ENCODE measurements at regions not wholly inside any gene's neighbourhood (a gene's known extent, or its start where the extent isn't known, plus 50 kb on each side); places are given as distances from the start of the nearest gene placed in this dataset.
"Not testable (repeated sequence)": the region's sequence is repeated elsewhere in the genome, so short reads cannot be mapped to it uniquely, and the experiment has no call there.

DNA sequence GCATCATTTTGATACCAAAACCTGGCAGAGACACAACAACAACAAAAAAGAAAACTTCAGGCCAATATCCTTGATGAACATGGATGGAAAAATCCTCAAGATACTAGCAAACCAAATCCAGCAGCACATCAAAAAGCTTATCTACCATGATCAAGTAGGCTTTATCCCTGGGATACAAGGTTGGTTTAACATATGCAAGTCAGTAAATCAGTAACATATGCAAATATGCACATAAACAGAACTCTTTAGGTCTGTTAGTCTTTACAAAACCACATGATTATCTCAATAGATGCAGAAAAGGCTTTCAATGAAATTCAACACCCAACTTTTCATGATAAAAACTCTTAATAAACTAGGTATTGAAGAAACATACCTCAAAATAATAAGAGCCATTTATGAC lies 587.5 kb upstream of the CELF4 start:
- DNase-seq (ENCODE audit: low read depth), result not testable (repeated sequence)

DNA sequence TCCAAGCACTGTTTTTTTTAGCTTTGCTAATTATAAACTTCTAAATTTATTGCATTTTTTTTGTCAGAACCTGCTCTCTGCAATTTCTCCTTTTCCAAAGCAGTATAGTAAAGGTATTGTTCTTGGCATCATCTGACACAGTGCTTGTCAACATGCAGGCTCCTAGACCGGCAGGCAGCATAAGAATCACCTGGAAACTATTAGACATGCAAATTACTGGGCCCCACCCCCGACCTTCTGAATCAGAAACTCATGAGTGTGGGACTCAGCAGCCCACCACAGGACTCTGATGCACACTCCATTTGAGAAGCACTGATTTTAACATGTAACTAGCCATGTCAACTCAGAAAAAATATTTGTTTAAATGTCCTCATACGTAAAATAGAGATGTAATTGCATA lies 551.1 kb upstream of the CELF4 start:
- no peak for DNase-seq (ENCODE audit: low read depth)

DNA sequence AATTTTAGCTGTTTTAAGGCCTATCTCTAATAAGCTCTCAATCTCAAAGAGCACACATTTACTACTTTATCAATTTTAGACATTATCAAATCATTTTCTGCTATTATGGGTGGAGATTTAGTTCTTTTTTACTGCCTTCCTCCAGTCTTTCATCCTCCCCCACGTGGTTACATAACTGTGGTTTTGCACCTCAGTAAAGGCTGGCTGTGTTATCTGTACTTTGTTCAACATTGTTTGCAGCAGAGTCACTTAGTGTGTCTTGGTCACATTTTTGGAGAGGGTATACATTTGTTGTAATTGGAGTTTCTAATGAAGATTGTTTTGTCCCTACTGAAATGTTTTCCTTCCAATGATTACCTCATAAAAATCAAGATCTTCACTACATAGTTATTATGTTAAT lies 549.6 kb upstream of the CELF4 start:
- DNase-seq (ENCODE audit: low read depth), result no peak

DNA sequence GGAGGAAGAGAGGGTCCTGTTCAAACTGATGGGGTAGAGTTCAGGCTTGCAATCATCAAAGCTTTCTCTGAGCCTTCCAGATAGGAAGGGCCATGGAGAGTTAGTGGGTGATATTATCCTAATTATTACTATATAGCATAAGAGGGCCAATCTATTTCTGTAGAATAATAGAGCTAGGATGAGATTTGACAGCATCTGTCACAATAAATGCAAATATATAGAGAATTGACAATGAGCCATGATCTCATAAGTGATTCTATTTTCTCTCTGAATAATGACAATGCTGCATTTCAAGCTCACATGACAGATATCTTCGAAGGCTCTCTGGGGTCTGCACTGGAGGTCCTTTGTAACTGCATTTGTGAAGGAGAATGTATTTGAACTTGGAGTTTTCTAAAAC lies 521.9 kb upstream of the CELF4 start:
- DNase-seq (ENCODE audit: low read depth), result no peak

DNA sequence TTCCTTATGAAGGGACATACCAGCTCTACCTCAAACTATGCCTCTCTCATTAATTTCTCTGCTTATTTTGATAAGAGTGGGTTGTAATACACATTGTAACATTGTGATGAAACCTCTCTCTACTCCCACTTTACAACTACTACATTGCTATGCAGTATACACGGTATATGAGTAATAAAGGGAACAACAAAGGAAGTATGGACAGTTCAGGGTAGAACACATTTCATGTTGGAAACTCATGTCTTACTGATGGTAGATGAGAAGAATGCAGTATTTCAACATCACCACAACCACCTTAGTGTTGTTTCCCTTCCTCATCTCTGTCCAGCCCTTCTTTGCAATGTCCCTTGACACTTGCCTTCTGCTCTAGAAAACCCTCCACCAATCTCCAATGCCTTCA lies 515.9 kb upstream of the CELF4 start:
- no peak for DNase-seq (ENCODE audit: low read depth)

DNA sequence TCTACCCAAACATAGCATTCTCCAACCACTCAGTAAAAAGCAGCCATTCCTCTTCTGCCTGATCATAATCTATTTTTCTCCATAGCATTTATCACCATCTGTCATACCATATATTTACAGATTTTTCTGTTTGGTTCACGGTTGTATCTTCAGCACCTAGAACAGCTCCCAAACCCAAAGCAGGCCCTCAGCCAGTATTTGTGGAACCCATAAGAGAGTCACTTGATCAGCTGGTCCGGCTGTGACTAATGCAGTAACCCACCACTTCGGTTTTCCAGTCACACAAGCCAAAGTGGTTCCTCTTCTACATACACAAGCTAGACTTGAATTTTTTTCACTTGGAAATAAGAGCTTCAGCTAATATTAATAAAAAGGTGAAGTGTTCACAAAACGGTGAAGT lies 511.6 kb upstream of the CELF4 start:
- no peak for DNase-seq (ENCODE audit: low read depth)

DNA sequence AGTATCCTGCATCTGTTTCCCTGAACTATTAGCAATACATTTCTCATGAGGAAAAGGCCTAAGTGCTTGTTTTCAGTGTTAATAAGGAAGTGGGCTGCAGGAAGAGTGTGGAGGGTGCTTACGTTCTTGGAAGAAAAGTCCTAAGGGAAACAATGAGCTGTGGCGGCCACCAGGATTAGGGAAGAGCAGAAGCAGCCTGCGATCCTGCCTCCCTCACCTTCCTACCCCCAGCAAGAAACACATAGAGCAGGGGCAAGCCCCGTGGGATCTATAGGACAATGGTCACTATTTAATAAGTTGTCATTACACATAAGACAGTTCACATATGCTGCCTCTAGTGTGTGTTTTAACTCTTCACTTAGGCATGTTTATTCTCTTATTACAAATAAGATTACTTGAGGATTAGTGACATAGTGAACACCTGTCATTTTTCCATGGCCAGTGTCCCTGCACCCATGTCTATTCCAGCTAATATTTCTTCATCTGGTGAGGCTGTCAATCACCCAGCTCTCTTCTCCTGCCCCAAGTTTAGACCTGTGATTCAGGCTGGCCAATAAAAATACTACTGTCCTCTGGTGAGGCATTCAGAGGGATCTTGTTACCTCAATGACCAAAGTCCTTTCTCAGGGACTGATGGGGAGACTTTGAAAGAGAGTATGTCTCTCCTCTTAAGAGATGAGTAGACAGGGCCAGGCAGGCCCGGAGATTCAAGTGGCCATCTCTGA lies 510.9 kb upstream of the CELF4 start:
- DNase-seq (ENCODE audit: low read depth), result no peak

DNA sequence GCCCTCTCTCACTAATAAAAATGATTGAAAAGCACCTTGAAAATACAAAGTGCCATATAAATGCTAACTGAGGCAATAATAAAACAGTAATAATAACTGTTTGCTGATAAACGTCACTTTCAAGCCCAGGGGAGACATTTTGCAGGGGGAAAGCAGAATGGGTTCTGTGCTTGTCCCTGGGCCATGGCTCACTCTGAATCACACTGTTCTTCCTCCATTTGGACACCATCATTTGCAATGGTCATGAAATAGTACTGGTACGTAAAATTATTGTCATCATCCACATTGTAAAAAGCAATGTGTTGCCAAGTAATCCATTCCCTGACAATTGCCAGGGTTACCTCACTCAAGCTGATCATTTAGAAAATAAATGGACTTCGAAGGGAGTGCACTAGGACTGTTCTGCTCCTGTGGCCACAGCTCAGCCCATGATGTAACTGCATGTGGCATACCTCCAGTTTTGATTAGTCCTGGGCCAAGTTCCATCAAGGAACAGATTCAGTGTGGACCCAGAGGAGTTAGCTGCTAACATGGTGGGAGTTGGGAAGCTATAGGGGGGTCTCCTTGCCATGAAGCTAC lies 508.8 kb upstream of the CELF4 start:
- DNase-seq (ENCODE audit: low read depth), result no peak

DNA sequence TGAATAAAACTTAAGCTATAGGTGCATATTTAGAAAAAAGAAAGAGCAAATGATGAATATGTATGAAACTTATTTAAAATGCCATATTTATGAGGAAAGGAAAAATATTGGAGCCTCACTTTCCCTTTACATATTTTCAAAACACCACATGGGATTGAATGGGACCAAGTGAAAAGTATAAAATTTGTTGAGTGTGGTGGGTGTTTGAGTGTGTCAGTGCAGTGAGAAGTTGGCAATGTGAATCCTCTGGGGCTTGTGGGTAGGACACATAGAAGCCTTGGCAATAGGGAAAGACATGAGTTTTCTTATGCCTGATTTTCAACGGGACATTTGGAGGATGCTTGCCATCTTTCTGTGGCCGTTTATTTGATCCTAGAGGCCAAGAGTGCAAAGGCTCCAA lies 502.2 kb upstream of the CELF4 start:
- DNase-seq (ENCODE audit: low read depth), result no peak

DNA sequence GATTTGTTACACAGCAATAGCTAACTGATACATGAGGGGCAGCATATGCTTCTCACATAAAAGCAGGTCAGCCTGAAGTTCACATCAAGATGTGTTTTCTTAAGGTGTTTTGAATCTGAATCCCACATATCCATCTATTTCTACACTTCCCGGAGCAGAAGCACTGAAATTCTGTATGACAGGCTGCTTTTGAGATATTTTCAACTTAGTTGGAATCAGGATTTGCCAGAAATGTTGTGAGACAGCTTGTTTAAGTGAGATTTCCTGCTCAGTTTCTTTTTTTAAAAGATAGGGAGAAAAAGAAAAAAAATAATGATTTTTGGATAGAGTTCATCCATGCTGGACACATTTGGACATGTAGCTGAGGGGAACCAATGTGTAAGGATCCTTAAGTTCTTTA lies 501.5 kb upstream of the CELF4 start:
- DNase-seq (ENCODE audit: low read depth), result no peak

DNA sequence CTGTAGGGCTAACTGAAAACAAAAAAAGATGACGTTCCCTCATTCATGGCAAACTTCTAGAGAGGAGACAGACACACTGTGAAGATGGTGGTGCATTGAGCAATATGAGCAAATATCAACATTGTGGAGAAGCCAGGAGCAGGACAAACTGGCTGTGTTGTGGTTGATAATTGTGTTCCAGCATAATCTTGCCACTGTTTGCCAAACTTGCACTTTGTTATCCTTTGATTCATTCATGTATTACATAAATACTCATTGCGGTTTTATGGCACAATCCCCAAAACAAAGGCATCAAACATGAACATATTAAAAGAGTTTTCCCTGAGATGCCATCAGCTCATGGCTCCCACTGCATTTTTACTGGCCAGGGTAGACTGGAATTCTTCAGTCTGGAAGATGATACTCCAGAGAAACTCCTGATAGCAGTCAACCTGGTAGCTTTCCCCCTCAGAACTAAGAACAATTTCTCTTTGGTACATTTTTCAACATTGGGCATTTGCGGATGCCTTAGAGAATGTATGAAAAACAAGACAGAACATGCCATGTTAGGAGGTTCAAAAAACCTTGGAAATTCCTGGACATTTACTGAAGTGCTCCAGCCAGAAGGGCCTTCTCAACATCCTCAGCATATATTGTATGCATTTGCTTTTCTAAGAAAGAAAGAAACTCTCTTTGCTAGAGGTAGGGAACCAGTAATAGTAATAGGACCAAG lies 487.4 kb upstream of the CELF4 start:
- no peak for DNase-seq (ENCODE audit: low read depth)

DNA sequence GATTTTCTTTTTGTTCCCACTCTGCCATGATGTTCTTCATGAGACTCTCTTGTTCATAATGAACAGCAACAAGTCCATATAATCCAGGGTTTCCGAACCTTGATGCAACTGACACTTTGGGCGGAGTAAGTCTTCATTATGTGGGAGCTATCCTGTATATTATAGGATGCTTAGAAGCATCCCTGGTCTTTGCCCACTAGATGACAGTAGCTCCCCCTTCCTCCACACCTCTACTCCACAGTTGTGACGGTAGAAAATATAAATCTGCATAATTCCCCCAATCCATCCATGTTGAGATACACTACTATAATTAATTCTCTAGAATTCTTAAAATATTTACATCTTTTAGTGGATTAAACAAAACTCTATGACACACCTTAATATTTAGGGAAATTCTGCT lies 482.2 kb upstream of the CELF4 start:
- DNase-seq (ENCODE audit: low read depth), result no peak

DNA sequence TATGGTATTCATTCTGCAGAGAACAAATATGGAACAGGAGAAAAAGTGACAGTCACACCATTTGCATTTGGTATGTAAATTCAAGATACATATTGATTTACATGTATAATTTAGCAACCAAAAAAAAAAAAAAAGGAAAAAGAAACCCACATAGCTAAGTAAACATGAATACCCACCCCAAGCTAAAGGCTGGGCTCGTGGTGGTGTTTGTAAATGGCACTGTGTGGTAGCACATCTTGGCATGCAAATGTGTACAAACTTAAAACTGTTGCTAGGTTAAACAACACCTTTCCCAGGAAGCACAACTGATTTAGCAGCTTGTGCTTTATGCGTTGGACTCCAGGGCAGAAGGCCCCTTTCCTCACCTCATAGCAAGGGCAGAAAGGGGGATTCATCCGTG lies 481.1 kb upstream of the CELF4 start:
- DNase-seq (ENCODE audit: low read depth), result no peak

DNA sequence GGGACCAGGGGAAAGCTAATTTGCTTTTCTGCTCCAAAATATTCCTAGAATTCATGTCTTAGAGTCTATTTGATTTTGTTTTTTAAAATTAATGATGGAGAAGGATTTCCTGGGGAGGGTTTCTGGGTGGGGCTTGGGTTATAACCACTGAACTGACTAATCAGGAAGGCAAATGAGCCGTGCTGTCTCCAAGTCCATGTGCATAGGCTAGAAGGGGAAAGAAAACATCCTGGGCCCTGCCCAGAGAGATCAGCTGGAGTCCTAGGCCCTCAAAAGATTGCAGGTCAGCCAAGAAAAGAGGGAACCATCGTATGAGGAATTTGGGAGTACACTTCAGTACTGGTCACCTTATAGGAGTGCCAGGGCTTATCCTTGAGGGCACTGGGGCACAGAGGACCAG lies 480.2 kb upstream of the CELF4 start:
- DNase-seq (ENCODE audit: low read depth), result no peak

DNA sequence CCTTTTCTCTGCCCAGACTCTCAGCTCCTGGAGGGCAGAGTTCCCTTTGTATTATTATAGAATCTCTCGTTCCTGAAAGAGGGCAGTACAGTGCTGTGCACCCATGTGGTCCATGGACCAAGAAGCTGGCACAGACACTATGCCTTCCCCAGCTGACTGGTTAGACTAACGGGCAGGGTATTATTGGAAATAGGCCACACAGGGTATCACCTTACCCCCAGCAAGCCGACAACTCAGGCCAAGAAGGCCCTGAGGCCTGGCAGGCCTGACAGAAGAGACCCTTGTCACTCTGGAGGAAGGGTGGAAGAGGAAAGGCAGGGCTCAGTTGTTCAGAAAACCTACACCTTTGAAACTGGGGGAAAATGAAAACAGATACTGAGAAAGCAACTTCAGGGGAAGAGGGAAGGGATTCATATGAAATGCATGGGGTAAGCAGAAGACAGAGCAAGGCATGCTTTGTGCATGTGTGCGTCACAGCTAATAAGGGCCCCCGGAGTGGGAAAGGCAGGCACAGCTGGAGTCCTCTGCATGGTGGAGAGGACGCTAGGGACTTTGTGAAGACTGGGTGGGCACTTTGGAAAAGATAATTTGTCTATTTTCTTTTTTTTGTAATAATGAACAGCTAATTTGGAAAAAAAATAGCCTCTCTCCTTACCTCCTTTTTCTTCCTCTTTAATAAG lies 476.8 kb upstream of the CELF4 start:
- no peak for DNase-seq (ENCODE audit: low read depth)

DNA sequence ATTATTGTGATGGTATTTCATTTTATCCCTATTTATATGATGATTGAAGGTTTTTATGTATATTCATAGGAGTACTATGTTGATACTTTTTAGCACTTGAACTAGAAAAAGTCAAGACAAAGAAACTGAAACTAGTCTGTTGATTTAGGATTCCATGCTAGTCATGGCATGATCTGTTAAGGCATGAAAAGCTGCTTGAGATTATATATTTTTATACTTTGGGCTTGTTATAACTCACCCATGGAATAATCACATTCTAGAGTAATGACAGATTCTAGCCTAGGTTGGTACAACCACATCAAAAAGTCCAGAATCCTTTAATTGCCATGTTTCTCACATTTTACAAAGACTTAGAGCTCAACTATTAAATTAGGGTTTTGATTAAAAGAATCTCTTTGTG lies 472.6 kb upstream of the CELF4 start:
- DNase-seq (ENCODE audit: low read depth), result no peak

DNA sequence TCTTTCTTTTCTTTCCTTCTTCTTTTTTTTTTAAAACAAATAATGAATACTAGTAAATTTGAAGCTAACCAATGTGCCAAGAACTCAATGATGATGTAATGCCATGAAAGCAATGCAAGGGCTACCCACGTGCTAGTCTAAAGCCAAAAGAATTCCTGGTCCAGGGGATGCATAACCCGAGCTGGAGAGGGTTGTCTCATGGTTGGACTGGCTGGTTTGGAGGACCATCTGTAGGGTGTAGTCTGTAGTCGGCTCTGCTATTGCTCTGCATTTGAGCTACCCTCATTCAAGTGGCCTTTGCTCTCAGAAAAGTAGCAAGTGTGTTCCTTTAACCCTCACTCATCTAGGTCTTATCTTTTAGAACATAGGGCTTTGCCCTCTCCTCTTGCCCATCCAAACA lies 469.6 kb upstream of the CELF4 start:
- no peak for DNase-seq (ENCODE audit: low read depth)

DNA sequence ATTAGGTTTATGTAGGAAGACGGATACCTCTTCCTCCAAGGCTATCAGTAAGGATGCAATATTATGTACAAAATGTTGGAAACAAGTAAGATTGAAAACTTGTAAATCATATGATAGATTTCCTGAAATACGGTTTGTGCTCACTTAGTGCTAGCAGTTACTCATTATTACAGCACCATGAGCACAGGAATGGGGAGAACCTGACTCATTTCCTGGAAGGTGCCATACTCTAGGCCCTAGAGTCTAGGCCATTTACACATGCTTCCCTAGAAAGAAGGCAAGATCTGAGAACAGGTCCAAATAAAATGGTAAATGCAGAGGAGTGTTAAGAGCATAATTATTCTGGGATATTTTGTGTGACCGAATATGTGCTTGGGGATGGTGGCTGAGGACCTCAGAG lies 467.7 kb upstream of the CELF4 start:
- no peak for DNase-seq (ENCODE audit: low read depth)

DNA sequence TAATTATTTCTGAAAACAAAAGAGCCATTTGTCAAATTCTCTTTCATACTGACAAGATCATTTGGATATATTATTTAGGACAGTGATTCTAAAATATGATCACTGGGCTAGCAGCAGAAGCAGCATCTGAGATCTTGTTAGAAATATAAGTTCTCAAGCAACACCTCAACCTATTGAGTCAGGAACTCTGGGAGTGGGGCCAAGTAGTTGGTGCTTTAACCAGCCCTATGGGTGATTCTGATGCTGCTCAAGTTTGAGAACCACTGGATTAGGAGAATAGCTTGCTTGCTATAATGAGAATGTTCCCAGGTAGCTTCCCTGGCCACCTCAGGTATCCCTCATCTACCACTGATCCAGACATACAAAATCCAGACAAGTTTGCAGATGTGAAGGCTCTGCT lies 466.9 kb upstream of the CELF4 start:
- no peak for DNase-seq (ENCODE audit: low read depth)

DNA sequence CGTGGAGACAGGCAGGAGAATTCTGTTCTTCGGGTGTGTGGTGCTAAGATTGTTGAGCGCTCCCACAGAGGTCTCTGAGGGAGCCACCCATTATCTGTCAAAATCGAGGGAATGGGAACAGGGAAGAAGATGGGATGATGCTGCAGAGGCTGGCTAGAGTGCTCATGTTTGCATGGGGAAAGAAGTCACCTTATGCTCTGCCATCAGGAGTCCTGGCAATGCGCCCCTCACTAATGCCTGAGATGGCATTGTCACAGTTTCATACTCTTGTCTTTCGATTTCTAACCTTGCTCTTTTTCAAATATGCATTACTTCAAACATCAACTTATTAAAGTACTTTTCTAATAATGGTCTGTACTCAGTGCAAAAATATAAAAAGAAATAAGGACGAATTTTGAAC lies 463.3 kb upstream of the CELF4 start:
- no peak for DNase-seq (ENCODE audit: low read depth)

DNA sequence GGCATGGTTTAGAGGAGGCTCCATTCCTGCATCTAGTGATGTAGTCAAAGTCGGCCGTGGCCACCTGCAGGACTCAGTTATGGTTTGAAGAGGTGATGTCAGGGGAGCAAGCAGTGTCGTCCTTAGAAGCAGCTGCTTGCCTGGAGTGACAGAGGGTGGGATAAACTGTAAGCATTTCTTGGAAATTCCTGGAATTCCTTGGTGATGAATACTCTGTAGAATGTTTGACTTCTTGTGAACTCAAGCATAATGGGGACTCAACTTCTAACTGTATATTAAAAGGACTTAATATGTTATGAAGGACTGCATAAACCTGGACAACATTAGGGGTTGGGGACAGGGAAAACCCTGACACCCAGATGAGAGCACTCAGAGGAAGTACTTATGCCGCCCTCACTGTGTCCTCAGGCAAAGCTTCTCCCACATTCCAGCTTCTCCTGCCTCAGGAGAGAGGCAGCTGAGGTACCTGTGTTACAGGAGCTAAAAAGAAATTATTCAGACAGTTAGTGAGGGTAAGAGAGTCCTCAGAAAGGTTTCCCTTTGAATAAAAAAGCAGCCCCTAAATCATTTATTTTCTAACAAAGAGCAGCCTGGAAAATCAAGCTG lies 459.9 kb upstream of the CELF4 start:
- no peak for DNase-seq (ENCODE audit: low read depth)

DNA sequence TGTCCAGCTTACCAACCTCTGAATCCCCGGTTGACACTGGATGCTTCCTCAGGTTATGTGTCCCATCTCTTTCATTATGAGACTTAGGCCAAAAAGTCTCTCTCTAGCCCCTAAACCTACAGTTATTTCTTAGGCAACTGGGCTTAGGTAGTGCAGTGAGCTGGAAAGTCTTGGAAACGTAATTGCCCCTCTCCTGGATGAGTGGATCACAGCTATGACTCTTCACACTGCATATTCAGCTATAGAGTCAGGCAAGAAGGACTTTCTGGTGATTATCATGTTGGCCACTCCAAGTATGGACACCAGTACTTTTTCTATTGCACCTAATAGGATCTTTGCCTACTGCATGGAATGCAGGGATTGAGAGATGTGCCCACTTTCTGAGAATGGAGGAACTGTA lies 458.3 kb upstream of the CELF4 start:
- no peak for DNase-seq (ENCODE audit: low read depth)

DNA sequence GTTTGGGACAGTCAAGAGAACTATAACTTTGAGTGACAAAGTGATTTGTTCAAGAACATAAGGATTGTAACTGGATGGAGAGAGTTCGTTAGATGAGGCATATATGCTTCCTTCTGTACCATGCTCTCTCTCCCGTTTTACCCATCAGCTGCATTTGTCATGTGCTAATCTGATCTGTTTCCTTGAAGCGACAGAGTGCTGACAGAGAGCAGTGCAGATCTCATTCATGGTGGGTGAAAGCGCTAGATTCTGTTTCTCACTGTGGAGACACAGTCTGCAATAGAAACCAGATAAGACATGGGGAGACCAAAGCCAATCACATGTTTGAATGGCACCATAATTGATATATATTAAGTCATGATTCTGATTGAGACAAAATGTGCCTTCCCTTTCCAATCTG lies 456.6 kb upstream of the CELF4 start:
- no peak for DNase-seq (ENCODE audit: low read depth)

Measured in fibroblast of gingiva (primary cell).